NCI-H345 treated with DMSO at 0.1 percent for 48 hours (cell line): ENCODE measurements at regions not wholly inside any gene's neighbourhood (a gene's known extent, or its start where the extent isn't known, plus 50 kb on each side); places are given as distances from the start of the nearest gene placed in this dataset.
"Not testable (repeated sequence)": the region's sequence is repeated elsewhere in the genome, so short reads cannot be mapped to it uniquely, and the experiment has no call there.

ENCODE experiments used
- DNase-seq: peaks from one replicate; lab custom pipeline; 2025; ENCODE audit not compliant: unreplicated experiment; lab: John Stamatoyannopoulos, UW

GRCh38 chr6:68077661-68078060 is 557.4 kb upstream of the ADGRB3 start:
- DNase-seq = no peak

- DNase-seq = no peak
Observed at GRCh38 chr6:68071740-68072139, 563.3 kb upstream of the ADGRB3 start.

GRCh38 chr6:68069921-68070710 is 565.0 kb upstream of the ADGRB3 start:
- no peak for DNase-seq

- DNase-seq = no peak
Observed at GRCh38 chr6:68059899-68060298, 575.2 kb upstream of the ADGRB3 start.

- DNase-seq = no peak
Observed at GRCh38 chr6:68059261-68059660, 575.8 kb upstream of the ADGRB3 start.

GRCh38 chr6:68056596-68056995 is 578.5 kb upstream of the ADGRB3 start:
- DNase-seq = not testable (repeated sequence)

GRCh38 chr6:68054756-68055155 is 580.3 kb upstream of the ADGRB3 start:
- no peak for DNase-seq

- no peak for DNase-seq
Observed at GRCh38 chr6:68053805-68054373, 581.2 kb upstream of the ADGRB3 start.

GRCh38 chr6:68052234-68052633 is 582.8 kb upstream of the ADGRB3 start:
- no peak for DNase-seq

GRCh38 chr6:68049562-68049961 is 585.5 kb upstream of the ADGRB3 start:
- DNase-seq = no peak

- DNase-seq = no peak
Observed at GRCh38 chr6:68046756-68047155, 588.3 kb upstream of the ADGRB3 start.

- DNase-seq = no peak
Observed at GRCh38 chr6:68046302-68046701, 588.8 kb upstream of the ADGRB3 start.

GRCh38 chr6:68045193-68045592 is 589.9 kb upstream of the ADGRB3 start:
- DNase-seq = no peak

GRCh38 chr6:68044264-68044663 is 590.8 kb upstream of the ADGRB3 start:
- no peak for DNase-seq

GRCh38 chr6:68043122-68043398 is 592.0 kb upstream of the ADGRB3 start:
- DNase-seq = no peak

GRCh38 chr6:68042339-68043121 is 592.6 kb upstream of the ADGRB3 start:
- DNase-seq = no peak

GRCh38 chr6:68040780-68041179 is 594.3 kb upstream of the ADGRB3 start:
- no peak for DNase-seq

GRCh38 chr6:68040312-68040778 is 594.7 kb upstream of the ADGRB3 start:
- no peak for DNase-seq

- no peak for DNase-seq
Observed at GRCh38 chr6:68039641-68040311, 595.3 kb upstream of the ADGRB3 start.

GRCh38 chr6:68038815-68039408 is 596.2 kb upstream of the ADGRB3 start:
- no peak for DNase-seq

- no peak for DNase-seq
Observed at GRCh38 chr6:68032217-68032616, 602.9 kb upstream of the ADGRB3 start.
